Activated CD8-positive, alpha-beta T cell treated with anti-CD3 and anti-CD28 coated beads for 36 hours (primary cell): ENCODE measurements at regions not wholly inside any gene's neighbourhood (a gene's known extent, or its start where the extent isn't known, plus 50 kb on each side); places are given as distances from the start of the nearest gene placed in this dataset.

ENCODE experiments used
- ATAC-seq: fragments of 200-7000 bp; cut with Tn5 transposase; one replicate; pipeline ENCODE4 v1.10.0; 2021; ENCODE audit warnings: mild to moderate bottlenecking, moderate library complexity
- CTCF ChIA-PET: fragments of 350-600 bp; sonication (Branson Sonifier 250); formaldehyde crosslinking; loops from one replicate; lab custom pipeline; 2021; ENCODE audit warnings: antibody characterized with exemption; lab: Charles Lee
- POLR2A ChIA-PET: fragments of 350-600 bp; sonication (Branson Sonifier 250); formaldehyde crosslinking; loops from one replicate; lab custom pipeline; 2021; ENCODE audit warnings: antibody characterized with exemption; lab: Charles Lee
- DNase-seq: peaks from one replicate; pipeline ENCODE4 v3.0.0-alpha.2; 2020
- H3K27ac Mint-ChIP-seq: one replicate; pipeline ENCODE4 v1.8.0; 2021; ENCODE audit warnings: mild to moderate bottlenecking, mixed read lengths
- H3K27me3 Mint-ChIP-seq: one replicate; pipeline ENCODE4 v1.8.0; 2021; ENCODE audit warnings: mixed read lengths
- H3K36me3 Mint-ChIP-seq: one replicate; pipeline ENCODE4 v1.8.0; 2021; ENCODE audit warnings: low read depth, mixed read lengths
- H3K4me1 Mint-ChIP-seq: one replicate; pipeline ENCODE4 v1.8.0; 2021; ENCODE audit warnings: low read depth, mixed read lengths
- H3K4me3 Mint-ChIP-seq: one replicate; pipeline ENCODE4 v1.8.0; 2021; ENCODE audit warnings: mild to moderate bottlenecking, moderate library complexity, mixed read lengths
- H3K9me3 Mint-ChIP-seq: one replicate; pipeline ENCODE4 v1.8.0; 2021; ENCODE audit warnings: mixed read lengths
- CTCF ChIP-seq: fragments of 200-600 bp; IDR thresholded peaks from one replicate; pipeline ENCODE4 v1.8.0; 2022; ENCODE audit warnings: antibody characterized with exemption, mild to moderate bottlenecking
- intact Hi-C: fragments of 100-400 bp; cut with micrococcal nuclease; formaldehyde crosslinking; loops from one replicate; pipeline ENCODE4 v1.10.0; 2022

GRCh38 chr10:78512205-78512550 is 478.5 kb downstream of the RPS24 start:
- POLR2A ChIA-PET = no interaction called here
- Mint-ChIP-seq H3K27ac (no peak overlapping the region), H3K4me1 (no peaks in the 10 kb centered on the region), H3K27me3 (peaks cover 2% of the 10 kb centered on the region), H3K36me3 (no peaks in the 10 kb centered on the region), H3K9me3 (no peaks in the 10 kb centered on the region), H3K4me3 (no peak overlapping the region)
- no peak for TF ChIP-seq CTCF
- CTCF ChIA-PET = interaction anchor here (1.3 kb wide), 1 partner anchor 8 kb away, joined by 3 read pairs; no protein-coding TSS in a partner anchor
- ATAC-seq (no peak), DNase-seq (no peak)
- intact Hi-C loops = no loop called here

- Mint-ChIP-seq H3K27me3 (no peaks in the 10 kb centered on the region), H3K4me1 (no peaks in the 10 kb centered on the region), H3K36me3 (no peaks in the 10 kb centered on the region), H3K4me3 (no peak overlapping the region), H3K27ac (no peak overlapping the region), H3K9me3 (no peaks in the 10 kb centered on the region)
- ChIA-PET POLR2A (no interaction called here), CTCF (no interaction called here)
- ATAC-seq (no peak), DNase-seq (no peak)
- intact Hi-C loops = no loop called here
- no peak for TF ChIP-seq CTCF
Measured at GRCh38 chr10:78513330-78513729, 479.7 kb downstream of the RPS24 start.

- DNase-seq (no peak), ATAC-seq (no peak)
- no peaks in the 10 kb centered on the region for H3K27me3 Mint-ChIP-seq
- ChIA-PET CTCF (no interaction called here), POLR2A (no interaction called here)
- H3K4me3 Mint-ChIP-seq = no peak overlapping the region
- intact Hi-C loops = no loop called here
- peak overlapping the region; percentile 1 for H3K27ac Mint-ChIP-seq
- H3K9me3 Mint-ChIP-seq = no peaks in the 10 kb centered on the region
- no peak for TF ChIP-seq CTCF
- no peaks in the 10 kb centered on the region for H3K4me1 Mint-ChIP-seq
- H3K36me3 Mint-ChIP-seq = no peaks in the 10 kb centered on the region
Measured at GRCh38 chr10:78513986-78514385, 480.3 kb downstream of the RPS24 start.

GRCh38 chr10:78514459-78514858 is 480.8 kb downstream of the RPS24 start:
- H3K36me3 Mint-ChIP-seq = no peaks in the 10 kb centered on the region
- TF ChIP-seq CTCF = no peak
- no peak for DNase-seq
- ChIA-PET CTCF (interaction anchor here (1.6 kb wide), 1 partner anchor 9 kb away, joined by 4 read pairs; no protein-coding TSS in a partner anchor), POLR2A (no interaction called here)
- intact Hi-C loops = no loop called here
- no peaks in the 10 kb centered on the region for H3K27me3 Mint-ChIP-seq
- ATAC-seq = no peak
- H3K27ac Mint-ChIP-seq = no peak overlapping the region
- no peaks in the 10 kb centered on the region for H3K4me1 Mint-ChIP-seq
- no peak overlapping the region for H3K4me3 Mint-ChIP-seq
- no peaks in the 10 kb centered on the region for H3K9me3 Mint-ChIP-seq

- POLR2A ChIA-PET = no interaction called here
- no peaks in the 10 kb centered on the region for H3K27me3 Mint-ChIP-seq
- intact Hi-C loops = no loop called here
- H3K4me1 Mint-ChIP-seq = no peaks in the 10 kb centered on the region
- no peak overlapping the region for H3K27ac Mint-ChIP-seq
- no peak for DNase-seq
- CTCF ChIA-PET = interaction anchor here (1.6 kb wide), 2 partner anchors 9 kb away, joined by 4 read pairs; no protein-coding TSS in a partner anchor
- no peaks in the 10 kb centered on the region for H3K9me3 Mint-ChIP-seq
- no peak overlapping the region for H3K4me3 Mint-ChIP-seq
- no peak for TF ChIP-seq CTCF
- H3K36me3 Mint-ChIP-seq = no peaks in the 10 kb centered on the region
- no peak for ATAC-seq
Measured at GRCh38 chr10:78515038-78515872, 481.6 kb downstream of the RPS24 start.
